Muscle of leg (tissue), 3 donors: ENCODE measurements at regions not wholly inside any gene's neighbourhood (a gene's known extent, or its start where the extent isn't known, plus 50 kb on each side); places are given as distances from the start of the nearest gene placed in this dataset.
"Not testable (repeated sequence)": the region's sequence is repeated elsewhere in the genome, so short reads cannot be mapped to it uniquely, and the experiment has no call there.

Experiments
- DNase-seq: peaks from one replicate; pipeline ENCODE4 v3.0.0; 2013
- H3K27ac ChIP-seq: one replicate; pipeline ENCODE4 v1.5.1; 2013; ENCODE audit warnings: mild to moderate bottlenecking, low read length, control low read depth
- H3K27me3 ChIP-seq: one replicate; pipeline ENCODE4 v1.6.1; 2013; ENCODE audit warnings: low read length; ENCODE audit not compliant: control insufficient read depth, insufficient read depth
- H3K36me3 ChIP-seq: one replicate; pipeline ENCODE4 v1.6.1; 2013; ENCODE audit warnings: low read length; ENCODE audit not compliant: control insufficient read depth, insufficient read depth
- H3K4me1 ChIP-seq: one replicate; pipeline ENCODE4 v1.6.1; 2013; ENCODE audit warnings: low read length; ENCODE audit not compliant: control insufficient read depth, insufficient read depth
- H3K4me3 ChIP-seq: one replicate; pipeline ENCODE4 v1.5.1; 2013; ENCODE audit warnings: low read length, control low read depth
- H3K9me3 ChIP-seq: replicated peaks from 2 replicates; pipeline ENCODE4 v1.6.1; 2013; ENCODE audit warnings: low read depth, low read length; ENCODE audit not compliant: control insufficient read depth
- WGBS: methylation state at CpG from one replicate; pipeline ENCODE4 v1.1.5; 2013; ENCODE audit warnings: missing lambda C conversion rate; ENCODE audit not compliant: insufficient coverage; 5-methylcytosine and 5-hydroxymethylcytosine counted together

DNA sequence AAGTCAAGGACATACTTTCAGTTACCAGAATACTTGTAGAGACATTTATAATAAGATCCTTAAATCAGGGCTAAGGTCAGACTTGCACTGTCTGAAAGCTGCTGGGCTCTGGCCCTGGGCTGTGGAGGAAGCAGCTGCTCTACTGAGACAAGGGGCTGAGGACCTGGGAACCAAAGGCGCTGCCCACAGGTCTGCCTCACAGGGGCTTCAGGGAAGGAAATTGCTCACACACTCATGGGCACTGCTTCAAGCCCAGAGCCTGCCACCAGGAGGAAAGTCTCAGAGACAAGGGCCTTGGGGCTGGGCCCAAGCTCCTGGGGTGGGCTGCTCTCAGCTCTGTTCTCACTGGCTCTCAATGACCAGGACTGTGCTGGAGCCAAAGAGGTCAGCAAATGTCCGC, 614.1 kb downstream of the RPIA start:
- H3K36me3 ChIP-seq, H3K9me3 ChIP-seq, H3K27me3 ChIP-seq, H3K27ac ChIP-seq, H3K4me3 ChIP-seq, H3K4me1 ChIP-seq, DNase-seq: not testable (repeated sequence)
- no CpG with 5 or more reads among the region's 2 CpGs for WGBS

DNA sequence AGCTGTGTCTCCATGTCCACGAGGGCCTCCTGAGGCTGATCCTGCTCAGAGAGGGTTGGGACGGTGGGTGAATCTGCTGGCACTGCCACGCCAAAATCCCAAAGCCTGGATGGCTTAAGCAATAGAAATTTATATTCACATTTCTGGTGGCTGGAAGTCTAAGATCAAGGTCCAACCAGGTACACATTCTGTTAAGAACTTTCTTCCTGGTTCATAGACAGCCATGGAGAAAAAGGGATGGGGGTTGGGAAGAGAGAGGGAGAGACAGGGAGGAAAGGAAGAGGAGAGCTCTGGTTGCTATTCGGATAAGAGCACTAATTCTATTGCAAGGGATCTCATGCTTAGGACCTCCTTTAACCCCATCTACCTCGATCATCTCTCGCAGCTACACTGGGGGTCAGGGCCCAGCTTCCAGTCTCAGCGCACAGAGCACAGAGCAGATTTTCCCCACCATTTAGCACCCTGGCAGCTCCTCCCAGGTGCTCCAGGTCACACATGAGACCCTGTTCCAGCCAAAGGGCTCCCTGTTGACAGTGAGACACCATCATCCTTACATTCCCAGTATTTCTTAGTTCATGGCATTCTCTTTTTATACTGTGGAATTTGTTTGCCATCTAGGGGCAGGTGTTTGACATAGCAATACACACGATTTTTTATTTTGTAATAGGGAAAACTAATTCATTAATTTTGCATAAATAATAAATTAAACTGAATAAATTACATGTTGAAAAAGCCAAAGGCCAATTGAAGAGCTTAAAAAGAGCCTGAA, 615.6 kb downstream of the RPIA start:
- WGBS, result no CpG with 5 or more reads among the region's 8 CpGs

DNA sequence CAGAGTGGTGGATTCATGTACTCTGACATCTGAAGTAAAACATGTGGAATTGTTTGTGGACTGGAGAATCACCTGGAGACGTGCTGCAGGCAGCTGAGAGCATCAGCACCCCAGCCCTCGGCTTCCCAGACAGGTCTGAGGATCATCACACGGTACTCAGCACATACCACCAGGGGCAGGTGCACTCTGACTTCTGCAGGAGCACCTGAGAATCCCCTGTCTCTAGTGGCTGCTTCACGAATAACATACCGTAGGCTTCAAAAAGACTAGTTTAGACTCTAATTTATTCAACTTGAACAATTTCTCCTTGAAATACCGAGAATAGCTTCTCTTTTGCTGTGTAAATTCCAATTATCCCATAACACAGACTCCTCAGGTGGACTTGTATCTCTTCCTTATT, 627.5 kb downstream of the RPIA start:
- not testable (repeated sequence) for H3K4me1 ChIP-seq, H3K4me3 ChIP-seq, DNase-seq, H3K27ac ChIP-seq, H3K9me3 ChIP-seq, H3K27me3 ChIP-seq, H3K36me3 ChIP-seq
- no CpG with 5 or more reads among the region's 6 CpGs for WGBS

More for the DNA sequence above, 615.6 kb downstream of the RPIA start:
- not testable (repeated sequence) for H3K4me3 ChIP-seq, H3K27me3 ChIP-seq, H3K9me3 ChIP-seq, H3K27ac ChIP-seq, DNase-seq, H3K36me3 ChIP-seq, H3K4me1 ChIP-seq

DNA sequence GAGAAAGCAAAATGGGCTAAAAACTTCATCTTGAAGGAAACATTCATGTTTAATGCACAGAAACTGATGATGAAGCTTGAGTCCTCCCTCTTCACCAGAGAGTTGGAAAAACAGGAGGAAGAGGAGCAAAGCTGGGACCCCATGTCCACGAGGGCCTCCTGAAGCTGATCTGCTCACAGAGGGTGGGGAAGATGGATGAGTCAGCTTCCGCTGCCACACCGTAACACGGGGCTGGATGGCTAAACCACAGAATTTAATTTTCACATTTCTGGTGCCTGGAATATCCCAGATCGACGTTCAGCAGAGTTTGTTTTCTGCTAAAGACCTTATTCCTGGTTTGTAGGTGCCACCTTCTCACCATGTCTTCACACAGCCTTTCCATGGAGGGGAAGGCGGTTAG, 634.4 kb downstream of the RPIA start:
- H3K27me3 ChIP-seq, H3K4me1 ChIP-seq, H3K36me3 ChIP-seq, H3K27ac ChIP-seq, H3K9me3 ChIP-seq, H3K4me3 ChIP-seq, DNase-seq: not testable (repeated sequence)
- no CpG with 5 or more reads among the region's 7 CpGs for WGBS

DNA sequence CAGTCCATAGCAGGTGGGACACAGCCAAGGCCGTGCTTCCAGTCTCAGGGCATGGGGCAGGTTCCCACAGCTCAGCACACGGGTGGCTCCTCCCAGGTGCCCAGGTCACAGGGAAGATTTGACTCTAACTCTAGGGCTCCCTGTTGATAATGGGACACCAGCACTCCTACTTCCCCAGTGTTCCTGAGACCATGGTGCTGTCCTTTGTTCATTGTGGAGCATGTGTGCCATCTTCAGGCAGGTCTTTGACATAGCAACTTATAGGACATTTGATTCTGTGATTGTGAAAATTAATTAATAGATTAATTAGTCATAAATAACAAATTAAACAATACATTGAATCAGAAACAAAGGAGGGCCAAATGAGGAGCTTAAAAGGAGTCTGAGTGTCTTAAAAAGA, 635.0 kb downstream of the RPIA start:
- H3K27ac ChIP-seq, H3K27me3 ChIP-seq, H3K4me1 ChIP-seq, H3K9me3 ChIP-seq, H3K36me3 ChIP-seq, H3K4me3 ChIP-seq: not testable (repeated sequence)
- WGBS, result no CpG with 5 or more reads among the region's 2 CpGs
- DNase-seq, result peak; percentile 0

DNA sequence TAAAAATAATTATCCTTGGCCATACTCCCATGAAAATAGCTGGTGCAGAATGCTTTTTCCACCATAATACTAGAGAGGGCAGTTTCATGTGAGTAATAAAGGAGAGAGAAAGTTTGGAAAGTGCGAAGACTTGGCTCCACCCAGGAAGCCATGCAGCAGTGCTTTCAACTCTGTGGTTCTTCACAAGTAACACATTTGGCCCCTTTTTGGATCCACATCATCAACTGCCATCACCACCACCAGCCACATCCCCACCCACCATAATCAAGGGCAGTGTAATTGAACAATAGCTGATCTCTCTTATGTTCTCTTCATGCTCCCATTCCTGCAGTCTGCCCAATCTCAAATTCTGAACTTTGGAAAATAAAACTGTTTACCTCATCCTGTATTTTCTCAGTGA, 637.3 kb downstream of the RPIA start:
- WGBS, result no CpG with 5 or more reads among the region's 1 CpG

More for the DNA sequence above, 637.3 kb downstream of the RPIA start:
- DNase-seq, H3K27me3 ChIP-seq, H3K4me1 ChIP-seq, H3K27ac ChIP-seq, H3K36me3 ChIP-seq, H3K4me3 ChIP-seq, H3K9me3 ChIP-seq: not testable (repeated sequence)
